ENCODE measurements at regions not wholly inside any gene's neighbourhood (a gene's known extent, or its start where the extent isn't known, plus 50 kb on each side); places are given as distances from the start of the nearest gene placed in this dataset.

DNA sequence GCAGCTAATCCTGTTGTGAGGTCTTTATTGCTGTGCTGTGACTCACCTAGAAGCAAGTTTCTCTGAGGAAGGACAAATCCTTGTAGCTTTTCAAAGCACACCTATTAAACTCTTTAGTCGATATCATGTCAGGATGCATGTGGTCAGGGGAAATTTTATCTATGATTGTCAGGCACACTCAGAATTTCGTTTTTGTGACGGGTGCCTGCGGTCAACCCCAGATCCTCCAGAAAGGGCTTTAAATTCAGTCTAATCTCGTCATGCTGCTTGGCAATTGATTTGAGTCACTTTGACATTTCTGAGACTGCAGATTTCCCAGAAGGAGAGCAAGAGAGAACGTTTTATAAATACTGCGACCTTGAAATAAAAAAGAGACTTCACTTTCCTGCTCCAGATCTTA, 316.9 kb downstream of the FGF9 start:
- H2AFZ ChIP-seq (ENCODE audit: low read depth, low read length, poor library complexity, severe bottlenecking) = no peak overlapping the region
- H3K9ac ChIP-seq (ENCODE audit: low read length) = no peak overlapping the region
- no peak for ATAC-seq
- TF ChIP-seq EZH2phosphoT487 (IDR thresholded peaks at IDR 0.05; ENCODE audit: borderline replicate concordance) (no peak), CEBPB (IDR thresholded peaks at IDR 0.05; ENCODE audit: low read depth) (no peak), SRF (IDR thresholded peaks at IDR 0.05; ENCODE audit: low read depth) (no peak), ELF1 (IDR thresholded peaks at IDR 0.05; ENCODE audit: borderline replicate concordance, low read depth) (no peak), CBX3 (IDR thresholded peaks at IDR 0.05; ENCODE audit: low read depth) (no peak), SP1 (IDR thresholded peaks at IDR 0.05; ENCODE audit: low read depth) (no peak), YY1 (IDR thresholded peaks at IDR 0.05; ENCODE audit: extremely low read depth, insufficient replicate concordance, low read depth, low read length) (no peak), EGR1 (IDR thresholded peaks at IDR 0.05; ENCODE audit: low read depth) (no peak), ZFX (IDR thresholded peaks at IDR 0.05) (no peak), POLR2A (IDR thresholded peaks at IDR 0.05; ENCODE audit: borderline replicate concordance, extremely low read depth, insufficient read depth, insufficient read length) (no peak), POLR2AphosphoS5 (IDR thresholded peaks at IDR 0.05; ENCODE audit: low read depth, low read length) (no peak)
- TF ChIP-seq, protein P1, sequence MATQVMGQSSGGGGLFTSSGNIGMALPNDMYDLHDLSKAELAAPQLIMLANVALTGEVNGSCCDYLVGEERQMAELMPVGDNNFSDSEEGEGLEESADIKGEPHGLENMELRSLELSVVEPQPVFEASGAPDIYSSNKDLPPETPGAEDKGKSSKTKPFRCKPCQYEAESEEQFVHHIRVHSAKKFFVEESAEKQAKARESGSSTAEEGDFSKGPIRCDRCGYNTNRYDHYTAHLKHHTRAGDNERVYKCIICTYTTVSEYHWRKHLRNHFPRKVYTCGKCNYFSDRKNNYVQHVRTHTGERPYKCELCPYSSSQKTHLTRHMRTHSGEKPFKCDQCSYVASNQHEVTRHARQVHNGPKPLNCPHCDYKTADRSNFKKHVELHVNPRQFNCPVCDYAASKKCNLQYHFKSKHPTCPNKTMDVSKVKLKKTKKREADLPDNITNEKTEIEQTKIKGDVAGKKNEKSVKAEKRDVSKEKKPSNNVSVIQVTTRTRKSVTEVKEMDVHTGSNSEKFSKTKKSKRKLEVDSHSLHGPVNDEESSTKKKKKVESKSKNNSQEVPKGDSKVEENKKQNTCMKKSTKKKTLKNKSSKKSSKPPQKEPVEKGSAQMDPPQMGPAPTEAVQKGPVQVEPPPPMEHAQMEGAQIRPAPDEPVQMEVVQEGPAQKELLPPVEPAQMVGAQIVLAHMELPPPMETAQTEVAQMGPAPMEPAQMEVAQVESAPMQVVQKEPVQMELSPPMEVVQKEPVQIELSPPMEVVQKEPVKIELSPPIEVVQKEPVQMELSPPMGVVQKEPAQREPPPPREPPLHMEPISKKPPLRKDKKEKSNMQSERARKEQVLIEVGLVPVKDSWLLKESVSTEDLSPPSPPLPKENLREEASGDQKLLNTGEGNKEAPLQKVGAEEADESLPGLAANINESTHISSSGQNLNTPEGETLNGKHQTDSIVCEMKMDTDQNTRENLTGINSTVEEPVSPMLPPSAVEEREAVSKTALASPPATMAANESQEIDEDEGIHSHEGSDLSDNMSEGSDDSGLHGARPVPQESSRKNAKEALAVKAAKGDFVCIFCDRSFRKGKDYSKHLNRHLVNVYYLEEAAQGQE (IDR thresholded peaks at IDR 0.05; ENCODE audit: low read depth) = no peak
- TF ChIP-seq, protein P2, sequence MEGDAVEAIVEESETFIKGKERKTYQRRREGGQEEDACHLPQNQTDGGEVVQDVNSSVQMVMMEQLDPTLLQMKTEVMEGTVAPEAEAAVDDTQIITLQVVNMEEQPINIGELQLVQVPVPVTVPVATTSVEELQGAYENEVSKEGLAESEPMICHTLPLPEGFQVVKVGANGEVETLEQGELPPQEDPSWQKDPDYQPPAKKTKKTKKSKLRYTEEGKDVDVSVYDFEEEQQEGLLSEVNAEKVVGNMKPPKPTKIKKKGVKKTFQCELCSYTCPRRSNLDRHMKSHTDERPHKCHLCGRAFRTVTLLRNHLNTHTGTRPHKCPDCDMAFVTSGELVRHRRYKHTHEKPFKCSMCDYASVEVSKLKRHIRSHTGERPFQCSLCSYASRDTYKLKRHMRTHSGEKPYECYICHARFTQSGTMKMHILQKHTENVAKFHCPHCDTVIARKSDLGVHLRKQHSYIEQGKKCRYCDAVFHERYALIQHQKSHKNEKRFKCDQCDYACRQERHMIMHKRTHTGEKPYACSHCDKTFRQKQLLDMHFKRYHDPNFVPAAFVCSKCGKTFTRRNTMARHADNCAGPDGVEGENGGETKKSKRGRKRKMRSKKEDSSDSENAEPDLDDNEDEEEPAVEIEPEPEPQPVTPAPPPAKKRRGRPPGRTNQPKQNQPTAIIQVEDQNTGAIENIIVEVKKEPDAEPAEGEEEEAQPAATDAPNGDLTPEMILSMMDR (IDR thresholded peaks at IDR 0.05 in 2 of 3, conservative IDR thresholded peaks at IDR 0.05 in 1 of 3; ENCODE audit: borderline replicate concordance in 1 of 3, insufficient read depth in 1 of 3, low read depth in 2 of 3, low read length in 2 of 3) = no peak
- H4K20me1 ChIP-seq (ENCODE audit: insufficient read depth) = no peaks in the 10 kb centered on the region
- ChIA-PET RAD21 (ENCODE audit: low non-redundant PET in 1 of 2, low total read pairs in 2 of 2, uncharacterized antibody in 2 of 2, unreplicated experiment in 2 of 2) (no interaction called here), POLR2A (no interaction called here), CTCF (no interaction called here)
- DNase-seq (ENCODE audit: low read depth, low spot score) = no peak
- intact Hi-C loops (cut with micrococcal nuclease) = no loop called here
- H3K9me3 ChIP-seq (ENCODE audit: control insufficient read depth in 1 of 2, insufficient read depth in 1 of 2, low read depth in 1 of 2, low read length in 2 of 2) = no peaks in the 10 kb centered on the region
- no peaks in the 10 kb centered on the region for H3K36me3 ChIP-seq (ENCODE audit: control insufficient read depth in 1 of 2, insufficient read depth in 2 of 2, low read length in 2 of 2)
- H3K79me2 ChIP-seq (ENCODE audit: insufficient read depth, low read length) = no peaks in the 10 kb centered on the region
- no peaks in the 10 kb centered on the region for H3K4me1 ChIP-seq (ENCODE audit: control insufficient read depth in 1 of 2, insufficient read depth in 2 of 2, low read length in 2 of 2)
- H3K4me2 ChIP-seq (ENCODE audit: low read length) = no peak overlapping the region
- H3K27ac ChIP-seq (ENCODE audit: low read depth, low read length) = no peak overlapping the region
- no TSS peak for BruUV-seq (replicated peaks)
- H3K27me3 ChIP-seq (ENCODE audit: insufficient read depth, low read length) = no peaks in the 10 kb centered on the region
- no peak overlapping the region for H3K4me3 ChIP-seq (replicated peaks in 1 of 2; ENCODE audit: low read depth in 1 of 2, low read length in 2 of 2)
- no peaks in the 10 kb centered on the region for H3K9me2 ChIP-seq (ENCODE audit: insufficient read depth)

All from HCT116 (cell line).